ENCODE measurements at regions not wholly inside any gene's neighbourhood (a gene's known extent, or its start where the extent isn't known, plus 50 kb on each side); places are given as distances from the start of the nearest gene placed in this dataset.
"Not testable (repeated sequence)": the region's sequence is repeated elsewhere in the genome, so short reads cannot be mapped to it uniquely, and the experiment has no call there.

GRCh38 chr12:46569826-46570439, 197.4 kb upstream of the SLC38A2 start:
- DNase-seq = no peak

- DNase-seq = no peak
These were observed 195.1 kb upstream of the SLC38A2 start for GRCh38 chr12:46567667-46568066.

GRCh38 chr12:46562625-46563225, 190.2 kb upstream of the SLC38A2 start:
- no peak for DNase-seq

GRCh38 chr12:46561769-46562624, 189.4 kb upstream of the SLC38A2 start:
- not testable (repeated sequence) for DNase-seq

DNA sequence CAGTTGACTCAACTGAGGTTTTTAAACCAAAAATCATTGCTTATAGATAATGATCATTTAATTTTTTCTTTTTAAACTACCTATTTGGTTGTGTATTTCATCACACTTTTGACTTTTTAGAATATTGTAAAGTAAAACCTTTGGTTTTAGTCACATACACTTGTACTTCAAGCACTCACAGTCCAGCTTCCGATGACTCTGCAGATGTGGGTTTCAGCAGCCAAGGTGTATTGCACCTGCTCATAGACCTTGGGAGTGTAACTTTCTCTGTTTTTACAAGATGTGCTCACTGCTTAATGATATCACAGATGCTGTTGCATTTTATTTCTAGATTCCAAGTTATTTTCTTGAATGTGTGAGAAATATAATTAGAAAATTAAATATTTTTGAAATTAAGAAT, 188.3 kb upstream of the SLC38A2 start:
- DNase-seq = no peak

DNA sequence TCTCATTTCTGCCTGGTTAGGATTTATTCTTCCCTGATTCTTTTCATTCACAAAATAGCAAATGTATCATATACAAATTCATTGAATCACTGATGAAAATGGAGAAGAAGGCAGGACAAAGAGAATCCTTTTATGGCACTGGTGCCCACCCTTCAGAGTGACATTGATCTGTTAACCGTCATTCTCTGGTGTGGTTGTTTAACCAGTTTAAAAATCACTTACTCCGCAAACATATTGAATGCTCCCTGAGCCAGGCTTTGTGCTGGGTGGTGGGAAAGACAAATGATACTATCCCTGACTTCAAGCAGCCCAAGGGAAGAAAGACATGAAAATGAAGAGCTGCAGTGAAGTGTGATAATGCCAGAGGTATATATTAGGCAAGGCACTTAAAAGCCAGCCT, 187.5 kb upstream of the SLC38A2 start:
- no peak for DNase-seq

DNA sequence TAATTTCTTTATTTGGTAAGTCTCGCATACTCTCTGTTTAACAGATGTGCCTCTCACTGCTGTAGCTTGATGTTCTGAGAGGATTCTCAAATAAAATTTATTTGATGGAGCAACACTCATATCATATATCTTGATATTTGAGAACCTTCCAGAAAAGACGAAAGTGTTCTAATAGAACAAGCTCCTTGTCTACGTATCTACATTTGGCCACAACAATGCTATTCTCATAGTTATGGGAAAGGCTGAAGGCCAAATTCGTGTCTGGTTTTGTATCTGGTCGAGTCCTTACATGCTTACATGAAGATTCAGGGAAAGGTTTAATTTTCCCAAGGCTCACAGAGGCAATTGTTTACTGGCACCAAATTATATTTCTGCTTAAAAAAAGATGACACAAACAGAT, 186.7 kb upstream of the SLC38A2 start:
- no peak for DNase-seq

DNA sequence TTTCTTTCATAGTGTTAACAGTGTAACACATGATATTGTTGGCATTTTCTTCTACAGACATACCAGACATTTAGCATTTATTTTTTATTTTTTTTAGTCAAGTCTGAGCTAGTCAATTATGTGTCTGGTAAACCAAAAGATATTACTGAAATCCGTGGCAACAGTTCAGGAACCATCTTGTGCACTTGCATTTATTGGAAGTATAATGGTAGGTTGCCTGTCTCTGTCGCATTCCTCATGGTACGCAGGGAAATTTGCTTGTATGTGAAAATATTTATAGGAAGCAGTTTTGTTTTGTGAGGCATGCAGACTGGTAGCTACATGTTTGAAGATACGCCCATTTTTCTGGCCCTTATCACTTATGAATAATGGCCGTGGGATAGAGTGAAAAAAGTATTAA, 186.1 kb upstream of the SLC38A2 start:
- DNase-seq = no peak

DNA sequence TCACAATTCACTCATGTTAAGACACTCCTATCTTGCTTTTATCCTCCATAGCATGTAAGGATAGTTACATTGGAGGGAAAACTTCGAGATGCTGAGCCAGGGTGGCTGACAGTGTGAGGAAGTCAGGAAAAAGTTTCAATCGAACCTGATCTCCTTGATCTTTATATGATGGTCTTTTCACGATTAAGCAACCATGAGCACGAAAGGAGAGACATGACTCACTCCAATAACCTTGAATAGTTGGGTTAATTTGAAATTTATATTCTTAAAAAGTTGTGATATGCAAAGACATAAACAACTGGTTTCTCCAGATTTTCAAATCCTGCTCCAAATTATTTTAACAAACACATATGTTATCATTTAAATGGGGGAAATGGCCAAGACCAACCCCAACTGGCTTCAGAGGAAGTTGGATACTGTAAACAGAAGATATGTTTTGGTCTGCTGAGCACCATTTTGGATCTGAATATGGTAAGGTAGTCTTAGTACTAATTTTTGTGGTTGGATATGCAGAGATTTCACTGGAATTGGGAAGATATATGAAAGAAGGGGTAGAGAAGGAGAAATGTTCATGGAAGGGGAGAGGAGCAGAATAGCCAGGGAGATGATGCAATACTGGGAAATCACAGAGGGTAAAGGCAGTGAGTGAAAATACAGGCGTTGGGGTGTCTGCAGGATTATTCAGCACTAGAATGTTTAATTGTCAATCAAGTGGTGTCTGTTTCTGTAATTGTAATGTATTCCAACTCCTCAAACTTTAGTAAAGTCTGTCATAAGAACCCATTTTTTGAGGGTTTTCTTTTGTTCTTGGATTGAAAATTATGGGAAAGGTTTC, 185.2 kb upstream of the SLC38A2 start:
- no peak for DNase-seq

- DNase-seq = no peak
These were observed 184.4 kb upstream of the SLC38A2 start for GRCh38 chr12:46556819-46557524.

- DNase-seq = no peak
These were observed 183.6 kb upstream of the SLC38A2 start for GRCh38 chr12:46556105-46556559.

DNA sequence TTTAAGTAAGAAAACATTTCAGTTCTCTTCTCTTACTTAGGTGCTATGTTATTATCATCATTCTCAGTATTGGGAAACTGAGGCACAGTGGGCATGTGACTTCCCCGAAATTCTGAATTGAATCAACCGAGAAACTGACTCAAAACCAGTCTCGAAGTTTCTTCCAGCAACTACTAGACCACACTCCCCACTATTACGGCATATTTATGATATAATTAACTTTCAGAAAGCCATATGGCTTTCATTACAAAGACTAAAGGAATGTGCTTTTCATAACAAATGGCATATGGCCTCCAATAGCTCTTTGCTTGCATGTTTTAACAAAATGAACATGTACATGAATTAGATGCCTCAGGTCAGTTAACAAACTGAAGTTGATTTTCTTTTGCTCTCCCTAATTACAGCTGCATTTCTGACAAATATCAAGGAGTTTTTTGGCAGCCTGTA, 182.9 kb upstream of the SLC38A2 start:
- no peak for DNase-seq

- DNase-seq = no peak
These were observed 181.9 kb upstream of the SLC38A2 start for GRCh38 chr12:46554460-46554859.

DNA sequence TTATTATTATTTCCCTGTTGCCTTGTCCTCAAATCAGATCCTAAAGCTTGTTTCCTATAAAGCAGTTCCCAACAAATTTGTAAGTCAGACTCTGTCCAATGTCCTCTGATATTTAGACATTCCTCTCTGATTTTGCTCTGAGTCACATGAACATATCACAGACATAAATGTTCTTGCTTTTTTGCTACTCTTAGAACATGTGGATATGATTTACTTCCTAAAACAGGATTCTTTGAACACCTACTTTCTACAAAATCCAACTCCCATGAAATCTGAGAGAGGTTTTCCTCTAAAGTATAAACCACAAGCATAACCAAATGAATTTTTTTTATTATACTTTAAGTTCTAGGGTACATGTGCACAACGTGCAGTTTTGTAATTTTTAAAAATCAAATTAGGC, 181.3 kb upstream of the SLC38A2 start:
- no peak for DNase-seq

DNA sequence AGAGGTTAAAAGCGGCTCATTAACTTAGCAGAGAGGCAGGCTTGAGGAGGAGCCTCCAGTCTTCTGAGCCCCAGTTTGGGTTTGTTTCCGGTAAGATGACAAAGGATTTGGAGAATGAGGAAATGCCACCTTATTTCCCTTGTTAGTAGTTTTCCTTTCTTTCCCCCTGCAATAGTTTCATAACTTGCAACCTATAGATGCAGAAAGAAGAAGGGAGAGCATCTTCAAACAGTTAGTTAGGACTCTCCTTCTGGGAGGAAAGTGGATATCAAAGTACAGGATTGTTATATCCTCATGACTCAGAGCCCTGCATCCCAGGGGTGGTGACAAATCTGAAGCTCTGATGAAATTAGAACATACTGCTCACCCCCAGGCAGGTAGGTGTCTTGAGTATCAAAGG, 180.7 kb upstream of the SLC38A2 start:
- DNase-seq = no peak

- DNase-seq = no peak
These were observed 177.8 kb upstream of the SLC38A2 start for GRCh38 chr12:46550266-46550879.

GRCh38 chr12:46549527-46550265, 177.1 kb upstream of the SLC38A2 start:
- DNase-seq = no peak

- no peak for DNase-seq
These were observed 176.1 kb upstream of the SLC38A2 start for GRCh38 chr12:46548605-46549071.

DNA sequence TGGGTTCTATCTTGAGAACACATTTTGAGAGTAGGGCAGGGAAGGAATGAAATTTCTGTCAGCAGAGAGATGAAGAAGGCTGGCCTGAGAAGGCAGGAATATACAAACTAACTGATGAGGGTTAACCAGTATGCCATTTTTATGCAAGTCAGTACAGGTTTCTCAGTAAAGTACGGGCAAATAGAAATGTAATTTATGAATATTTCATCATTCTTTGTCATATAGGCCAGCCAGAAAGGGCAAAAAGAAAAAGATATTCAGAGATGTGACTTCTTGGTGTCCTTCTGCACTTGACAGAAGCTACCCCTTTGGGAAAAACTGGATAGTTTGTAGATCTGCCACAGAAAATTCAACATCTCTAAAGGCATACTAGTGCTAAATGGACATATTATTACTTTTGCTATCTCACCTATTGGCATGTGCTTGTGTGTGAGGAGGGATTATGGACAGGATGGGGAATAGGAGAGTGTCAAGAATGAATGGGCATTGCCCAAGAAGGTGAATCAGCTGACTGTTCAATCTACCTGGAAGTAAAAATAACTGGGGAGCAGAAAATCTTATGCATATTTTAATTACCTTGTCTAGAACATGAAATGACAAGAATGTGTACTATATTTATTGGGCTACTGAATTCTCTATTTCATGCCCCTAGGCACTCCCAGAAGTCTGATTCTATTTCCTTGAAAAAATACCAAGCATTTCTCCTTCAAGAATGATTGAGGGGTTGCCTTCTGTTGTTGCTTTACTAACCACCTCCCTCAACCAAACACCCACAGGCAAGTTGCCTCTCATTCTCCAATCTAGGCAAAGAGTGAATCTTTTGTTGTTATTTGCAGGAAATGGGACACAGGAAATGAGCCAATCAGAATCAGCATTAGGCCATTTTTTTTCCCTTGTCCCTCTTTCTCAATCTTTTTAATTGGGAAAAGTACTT, 175.1 kb upstream of the SLC38A2 start:
- no peak for DNase-seq
